ENCODE measurements at regions not wholly inside any gene's neighbourhood (a gene's known extent, or its start where the extent isn't known, plus 50 kb on each side); places are given as distances from the start of the nearest gene placed in this dataset.

DNA sequence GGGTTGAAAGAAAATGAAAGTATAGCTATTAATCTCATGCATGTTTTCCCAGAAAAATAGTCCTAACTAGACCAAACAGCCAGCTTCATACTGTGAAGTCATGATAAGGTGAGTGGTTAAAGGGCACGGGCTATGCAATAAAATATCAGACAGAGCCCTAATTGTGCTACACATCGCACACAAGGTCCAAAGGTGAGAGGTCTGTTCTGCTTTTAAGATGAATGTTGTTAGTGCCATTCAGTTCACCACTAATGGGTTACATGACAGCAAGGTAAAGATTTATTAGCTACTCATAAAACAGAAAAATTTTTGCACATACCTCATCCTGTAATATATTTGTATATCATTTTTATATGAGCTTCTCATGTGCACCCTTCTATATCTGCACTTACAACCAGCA is 105.0 kb upstream of the STK17B start:
- TF ChIP-seq, protein P1, sequence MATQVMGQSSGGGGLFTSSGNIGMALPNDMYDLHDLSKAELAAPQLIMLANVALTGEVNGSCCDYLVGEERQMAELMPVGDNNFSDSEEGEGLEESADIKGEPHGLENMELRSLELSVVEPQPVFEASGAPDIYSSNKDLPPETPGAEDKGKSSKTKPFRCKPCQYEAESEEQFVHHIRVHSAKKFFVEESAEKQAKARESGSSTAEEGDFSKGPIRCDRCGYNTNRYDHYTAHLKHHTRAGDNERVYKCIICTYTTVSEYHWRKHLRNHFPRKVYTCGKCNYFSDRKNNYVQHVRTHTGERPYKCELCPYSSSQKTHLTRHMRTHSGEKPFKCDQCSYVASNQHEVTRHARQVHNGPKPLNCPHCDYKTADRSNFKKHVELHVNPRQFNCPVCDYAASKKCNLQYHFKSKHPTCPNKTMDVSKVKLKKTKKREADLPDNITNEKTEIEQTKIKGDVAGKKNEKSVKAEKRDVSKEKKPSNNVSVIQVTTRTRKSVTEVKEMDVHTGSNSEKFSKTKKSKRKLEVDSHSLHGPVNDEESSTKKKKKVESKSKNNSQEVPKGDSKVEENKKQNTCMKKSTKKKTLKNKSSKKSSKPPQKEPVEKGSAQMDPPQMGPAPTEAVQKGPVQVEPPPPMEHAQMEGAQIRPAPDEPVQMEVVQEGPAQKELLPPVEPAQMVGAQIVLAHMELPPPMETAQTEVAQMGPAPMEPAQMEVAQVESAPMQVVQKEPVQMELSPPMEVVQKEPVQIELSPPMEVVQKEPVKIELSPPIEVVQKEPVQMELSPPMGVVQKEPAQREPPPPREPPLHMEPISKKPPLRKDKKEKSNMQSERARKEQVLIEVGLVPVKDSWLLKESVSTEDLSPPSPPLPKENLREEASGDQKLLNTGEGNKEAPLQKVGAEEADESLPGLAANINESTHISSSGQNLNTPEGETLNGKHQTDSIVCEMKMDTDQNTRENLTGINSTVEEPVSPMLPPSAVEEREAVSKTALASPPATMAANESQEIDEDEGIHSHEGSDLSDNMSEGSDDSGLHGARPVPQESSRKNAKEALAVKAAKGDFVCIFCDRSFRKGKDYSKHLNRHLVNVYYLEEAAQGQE (IDR thresholded peaks at IDR 0.05; ENCODE audit: unreplicated experiment): no peak
- TF ChIP-seq, protein P2, sequence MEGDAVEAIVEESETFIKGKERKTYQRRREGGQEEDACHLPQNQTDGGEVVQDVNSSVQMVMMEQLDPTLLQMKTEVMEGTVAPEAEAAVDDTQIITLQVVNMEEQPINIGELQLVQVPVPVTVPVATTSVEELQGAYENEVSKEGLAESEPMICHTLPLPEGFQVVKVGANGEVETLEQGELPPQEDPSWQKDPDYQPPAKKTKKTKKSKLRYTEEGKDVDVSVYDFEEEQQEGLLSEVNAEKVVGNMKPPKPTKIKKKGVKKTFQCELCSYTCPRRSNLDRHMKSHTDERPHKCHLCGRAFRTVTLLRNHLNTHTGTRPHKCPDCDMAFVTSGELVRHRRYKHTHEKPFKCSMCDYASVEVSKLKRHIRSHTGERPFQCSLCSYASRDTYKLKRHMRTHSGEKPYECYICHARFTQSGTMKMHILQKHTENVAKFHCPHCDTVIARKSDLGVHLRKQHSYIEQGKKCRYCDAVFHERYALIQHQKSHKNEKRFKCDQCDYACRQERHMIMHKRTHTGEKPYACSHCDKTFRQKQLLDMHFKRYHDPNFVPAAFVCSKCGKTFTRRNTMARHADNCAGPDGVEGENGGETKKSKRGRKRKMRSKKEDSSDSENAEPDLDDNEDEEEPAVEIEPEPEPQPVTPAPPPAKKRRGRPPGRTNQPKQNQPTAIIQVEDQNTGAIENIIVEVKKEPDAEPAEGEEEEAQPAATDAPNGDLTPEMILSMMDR (conservative IDR thresholded peaks at IDR 0.05; ENCODE audit: low read depth in 2 of 2): no peak
- TF ChIP-seq POLR2AphosphoS5 (IDR thresholded peaks at IDR 0.05; ENCODE audit: low read depth) (no peak), STAT1 (IDR thresholded peaks at IDR 0.05; ENCODE audit: unreplicated experiment) (no peak), EZH2 (IDR thresholded peaks at IDR 0.05; ENCODE audit: low read depth, unreplicated experiment) (no peak), EZH2phosphoT487 (IDR thresholded peaks at IDR 0.05; ENCODE audit: unreplicated experiment) (no peak), CREB1 (CRISPR knock-in tag; IDR thresholded peaks at IDR 0.05; ENCODE audit: low read depth) (no peak), ZNF331 (CRISPR knock-in tag; IDR thresholded peaks at IDR 0.05; ENCODE audit: low read depth) (no peak)
- TF ChIP-seq, protein P3, sequence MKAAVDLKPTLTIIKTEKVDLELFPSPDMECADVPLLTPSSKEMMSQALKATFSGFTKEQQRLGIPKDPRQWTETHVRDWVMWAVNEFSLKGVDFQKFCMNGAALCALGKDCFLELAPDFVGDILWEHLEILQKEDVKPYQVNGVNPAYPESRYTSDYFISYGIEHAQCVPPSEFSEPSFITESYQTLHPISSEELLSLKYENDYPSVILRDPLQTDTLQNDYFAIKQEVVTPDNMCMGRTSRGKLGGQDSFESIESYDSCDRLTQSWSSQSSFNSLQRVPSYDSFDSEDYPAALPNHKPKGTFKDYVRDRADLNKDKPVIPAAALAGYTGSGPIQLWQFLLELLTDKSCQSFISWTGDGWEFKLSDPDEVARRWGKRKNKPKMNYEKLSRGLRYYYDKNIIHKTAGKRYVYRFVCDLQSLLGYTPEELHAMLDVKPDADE (IDR thresholded peaks at IDR 0.05): no peak

Data from GM23338 (cell line).